AG10803 (cell line): ENCODE measurements at regions not wholly inside any gene's neighbourhood (a gene's known extent, or its start where the extent isn't known, plus 50 kb on each side); places are given as distances from the start of the nearest gene placed in this dataset.

Experiments used
- DNase-seq: peaks from one replicate; pipeline ENCODE4 v3.0.0; 2010; ENCODE audit warnings: low read depth
- H3K4me3 ChIP-seq: 2 replicates; pipeline ENCODE4 v1.5.1; 2011; ENCODE audit warnings: mild to moderate bottlenecking, low read length, control low read depth
- CTCF ChIP-seq: conservative IDR thresholded peaks from 2 replicates; pipeline ENCODE4 v1.5.1; 2011; ENCODE audit warnings: mild to moderate bottlenecking, low read length, control low read depth, inconsistent platforms

- no peak for DNase-seq
- no peak overlapping the region for H3K4me3 ChIP-seq
- no peak for TF ChIP-seq CTCF
These were observed 1157.2 kb upstream of the ADGRL3 start for GRCh38 chr4:60042941-60043340.

GRCh38 chr4:60078984-60079383, 1121.1 kb upstream of the ADGRL3 start:
- no peak for TF ChIP-seq CTCF
- H3K4me3 ChIP-seq, result no peak overlapping the region
- DNase-seq, result no peak

- DNase-seq, result no peak
- H3K4me3 ChIP-seq, result no peak overlapping the region
- TF ChIP-seq CTCF, result no peak
These were observed 1118.3 kb upstream of the ADGRL3 start for GRCh38 chr4:60081839-60082238.

- H3K4me3 ChIP-seq, result no peak overlapping the region
- no peak for DNase-seq
- no peak for TF ChIP-seq CTCF
These were observed 1111.2 kb upstream of the ADGRL3 start for GRCh38 chr4:60088807-60089486.

DNA sequence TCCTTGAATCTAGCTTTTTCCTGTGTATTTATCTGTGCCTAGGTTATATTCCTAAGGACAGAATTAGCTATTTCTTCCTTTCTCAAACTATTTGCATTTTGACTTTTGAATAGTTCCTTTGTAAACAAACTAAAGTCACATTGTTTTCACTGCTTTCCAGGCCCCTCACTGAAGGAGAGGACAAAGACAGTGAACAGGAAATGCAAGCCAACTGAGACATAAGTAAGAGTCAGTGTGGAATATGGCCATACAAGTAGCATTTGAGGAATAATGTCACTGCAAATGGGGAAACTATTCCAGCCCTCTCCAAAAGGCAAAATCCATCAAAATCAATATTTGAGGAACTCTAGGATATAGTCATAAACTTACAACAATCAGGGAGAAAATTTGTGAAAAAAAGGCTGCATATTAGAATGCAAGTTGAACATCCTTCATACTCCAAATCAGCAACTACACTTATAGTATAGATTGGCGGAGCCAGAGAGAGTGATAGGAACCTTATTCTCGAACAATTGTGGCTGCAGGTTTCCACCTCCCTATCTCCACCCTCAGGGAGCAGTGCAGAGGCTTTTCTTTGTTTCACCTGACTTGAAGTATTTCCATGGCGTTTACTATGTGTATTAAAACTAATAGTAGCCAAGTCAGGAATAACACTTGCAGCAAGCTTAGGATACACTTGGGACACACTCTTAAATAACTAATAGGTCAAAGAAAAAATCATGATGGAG, 1110.4 kb upstream of the ADGRL3 start:
- DNase-seq, result no peak
- H3K4me3 ChIP-seq, result no peak overlapping the region
- TF ChIP-seq CTCF, result no peak

DNA sequence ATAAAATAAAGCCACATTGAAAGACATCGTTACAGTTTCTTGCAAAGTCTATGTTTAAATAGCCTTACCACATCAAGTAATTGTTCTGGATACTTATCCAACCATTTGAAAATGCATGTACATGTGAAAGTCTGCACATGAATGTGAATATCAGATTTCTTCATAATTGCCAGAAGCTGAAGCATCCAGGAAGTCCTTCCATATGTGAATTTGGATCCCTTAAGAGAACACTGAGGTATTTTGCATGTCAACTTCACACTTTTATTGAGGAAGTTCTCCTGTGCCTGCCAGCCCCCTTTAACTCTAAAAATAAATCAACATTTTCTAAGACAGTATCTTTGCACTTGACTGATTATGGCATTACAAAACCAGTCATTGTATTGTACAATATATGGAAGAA, 1103.5 kb upstream of the ADGRL3 start:
- no peak for TF ChIP-seq CTCF

DNA sequence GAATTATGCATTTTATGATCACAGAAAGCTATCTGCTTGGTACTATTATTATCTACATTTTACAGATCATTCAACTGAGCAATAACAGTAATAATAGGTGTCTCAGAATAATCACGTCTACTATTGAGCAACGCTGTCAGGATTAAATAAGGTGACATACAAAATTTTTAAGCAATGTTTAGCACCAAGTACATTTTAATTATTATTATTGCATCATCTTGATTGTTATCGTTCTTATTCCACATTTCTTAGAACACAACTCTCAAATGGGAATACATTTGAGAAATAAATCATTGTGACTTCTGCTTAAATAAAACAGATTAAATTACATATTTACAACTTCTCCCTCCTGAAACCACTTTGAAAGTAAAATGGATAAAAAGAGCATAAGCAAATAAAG, 1083.5 kb upstream of the ADGRL3 start:
- no peak for DNase-seq
- no peak for TF ChIP-seq CTCF

More for the DNA sequence above, 1103.5 kb upstream of the ADGRL3 start:
- no peak for DNase-seq
- H3K4me3 ChIP-seq, result no peak overlapping the region

More for the DNA sequence above, 1083.5 kb upstream of the ADGRL3 start:
- no peak overlapping the region for H3K4me3 ChIP-seq
